HepG2 (cell line): ENCODE measurements at regions not wholly inside any gene's neighbourhood (a gene's known extent, or its start where the extent isn't known, plus 50 kb on each side); places are given as distances from the start of the nearest gene placed in this dataset.

Experiments
- BHLHE40 ChIP-seq: IDR thresholded peaks from 2 replicates; pipeline ENCODE4 v1.6.1; 2011; ENCODE audit warnings: low read length, improper control_type of control experiment
- CREM ChIP-seq, 2 experiments: sonication (generic) in 1 of 2; formaldehyde crosslinking in 1 of 2; IDR thresholded peaks; 2 replicates each; pipeline versions ENCODE4 v1.4.0 to v1.6.1; 2016 to 2020; ENCODE audit warnings: antibody characterized with exemption in 1 of 2, mild to moderate bottlenecking in 1 of 2, missing genetic modification reagents in 1 of 2
- EP300 ChIP-seq, 3 experiments: sonication (generic) in 1 of 3; formaldehyde crosslinking in 1 of 3; IDR thresholded peaks; 2 replicates each; pipeline versions ENCODE4 v1.5.1 to v1.6.1; 2011 to 2020; ENCODE audit warnings: low read depth in 2 of 3, low read length in 2 of 3, borderline replicate concordance in 1 of 3, improper control_type of control experiment in 1 of 3, mild to moderate bottlenecking in 1 of 3, missing genetic modification reagents in 1 of 3, moderate library complexity in 1 of 3
- ERF ChIP-seq: IDR thresholded peaks from 2 replicates; pipeline ENCODE4 v1.6.1; 2018; ENCODE audit warnings: missing biosample characterization, missing genetic modification reagents
- HNF4A ChIP-seq: sonication (generic); formaldehyde crosslinking; IDR thresholded peaks from 2 replicates; pipeline ENCODE4 v1.4.0; 2020; ENCODE audit warnings: missing genetic modification reagents
- HNF4G ChIP-seq, 2 experiments: sonication (generic) in 1 of 2; formaldehyde crosslinking in 1 of 2; IDR thresholded peaks; 2 replicates each; pipeline versions ENCODE4 v1.4.0 to v1.6.1; 2011 to 2020; ENCODE audit warnings: borderline replicate concordance in 2 of 2, low read depth in 2 of 2, mild to moderate bottlenecking in 2 of 2, low read length in 1 of 2, missing genetic modification reagents in 1 of 2, moderate library complexity in 1 of 2
- NR2F2 ChIP-seq: IDR thresholded peaks from 2 replicates; pipeline ENCODE4 v1.6.1; 2012; ENCODE audit warnings: low read depth, inconsistent platforms, borderline replicate concordance
- ONECUT2 ChIP-seq: sonication (generic); formaldehyde crosslinking; IDR thresholded peaks from 2 replicates; pipeline ENCODE4 v1.4.0; 2020; ENCODE audit warnings: missing genetic modification reagents
- SIN3A ChIP-seq: IDR thresholded peaks from 2 replicates; pipeline ENCODE4 v1.6.1; 2011; ENCODE audit warnings: low read depth, mild to moderate bottlenecking, control low read depth, low read length, borderline replicate concordance
- SMARCE1 ChIP-seq: fragments of 450-650 bp; IDR thresholded peaks from 2 replicates; pipeline ENCODE4 v1.6.1; 2017; ENCODE audit warnings: borderline replicate concordance
- ZNF570 ChIP-seq: sonication (generic); formaldehyde crosslinking; IDR thresholded peaks from 2 replicates; pipeline ENCODE4 v1.4.0; 2020; ENCODE audit warnings: mild to moderate bottlenecking, missing genetic modification reagents, borderline replicate concordance
- TF ChIP-seq, protein P1 (sequence below): sonication (generic); formaldehyde crosslinking; IDR thresholded peaks from 2 replicates; pipeline ENCODE4 v1.4.0; 2020; ENCODE audit warnings: mild to moderate bottlenecking, missing genetic modification reagents, borderline replicate concordance
- TF ChIP-seq, protein P2 (sequence below): sonication (generic); formaldehyde crosslinking; IDR thresholded peaks from 2 replicates; pipeline ENCODE4 v1.8.1; 2022; ENCODE audit warnings: low read depth, mild to moderate bottlenecking, missing genetic modification reagents
- TF ChIP-seq, protein P3 (sequence below): sonication (generic); formaldehyde crosslinking; conservative IDR thresholded peaks from 2 replicates; pipeline ENCODE4 v1.8.0; 2022; ENCODE audit warnings: mild to moderate bottlenecking, moderate library complexity, missing genetic modification reagents

DNA sequence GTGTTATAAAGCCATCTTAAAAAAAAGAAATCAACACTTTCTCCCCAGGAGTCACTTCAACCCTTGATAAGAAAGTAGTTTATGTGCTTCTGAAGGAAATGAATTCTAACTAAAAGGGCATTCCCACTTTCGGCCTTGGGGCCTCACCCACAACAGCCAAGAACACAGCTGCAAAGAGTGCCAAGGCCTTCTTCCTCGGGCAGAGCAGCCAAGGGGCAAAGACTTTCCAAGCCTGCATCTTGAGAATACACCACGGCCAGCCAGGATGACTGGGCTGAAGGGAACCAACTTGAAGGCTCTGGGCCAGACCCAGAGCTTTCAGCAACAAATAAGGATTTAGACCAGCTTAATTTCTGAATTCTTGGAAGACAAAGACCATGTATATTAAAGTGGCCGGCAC lies 60.4 kb upstream of the FOXN3 start:
- TF ChIP-seq NR2F2 (no peak), SMARCE1 (no peak), EP300 (IDR thresholded peaks at IDR 0.05; ENCODE audit: low read depth in 2 of 2, low read length in 2 of 2) (no peak), EP300 (CRISPR knock-in tag; IDR thresholded peaks at IDR 0.05; ENCODE audit: borderline replicate concordance) (no peak), SIN3A (no peak), BHLHE40 (no peak), ERF (no peak), ONECUT2 (CRISPR knock-in tag) (no peak), CREM (IDR thresholded peaks at IDR 0.05) (no peak), CREM (CRISPR knock-in tag; IDR thresholded peaks at IDR 0.05) (no peak), ZNF570 (CRISPR knock-in tag) (no peak), HNF4G (IDR thresholded peaks at IDR 0.05; ENCODE audit: borderline replicate concordance, low read depth, low read length) (no peak), HNF4G (CRISPR knock-in tag; IDR thresholded peaks at IDR 0.05; ENCODE audit: borderline replicate concordance, low read depth) (no peak), HNF4A (no peak)
- TF ChIP-seq, protein P1, sequence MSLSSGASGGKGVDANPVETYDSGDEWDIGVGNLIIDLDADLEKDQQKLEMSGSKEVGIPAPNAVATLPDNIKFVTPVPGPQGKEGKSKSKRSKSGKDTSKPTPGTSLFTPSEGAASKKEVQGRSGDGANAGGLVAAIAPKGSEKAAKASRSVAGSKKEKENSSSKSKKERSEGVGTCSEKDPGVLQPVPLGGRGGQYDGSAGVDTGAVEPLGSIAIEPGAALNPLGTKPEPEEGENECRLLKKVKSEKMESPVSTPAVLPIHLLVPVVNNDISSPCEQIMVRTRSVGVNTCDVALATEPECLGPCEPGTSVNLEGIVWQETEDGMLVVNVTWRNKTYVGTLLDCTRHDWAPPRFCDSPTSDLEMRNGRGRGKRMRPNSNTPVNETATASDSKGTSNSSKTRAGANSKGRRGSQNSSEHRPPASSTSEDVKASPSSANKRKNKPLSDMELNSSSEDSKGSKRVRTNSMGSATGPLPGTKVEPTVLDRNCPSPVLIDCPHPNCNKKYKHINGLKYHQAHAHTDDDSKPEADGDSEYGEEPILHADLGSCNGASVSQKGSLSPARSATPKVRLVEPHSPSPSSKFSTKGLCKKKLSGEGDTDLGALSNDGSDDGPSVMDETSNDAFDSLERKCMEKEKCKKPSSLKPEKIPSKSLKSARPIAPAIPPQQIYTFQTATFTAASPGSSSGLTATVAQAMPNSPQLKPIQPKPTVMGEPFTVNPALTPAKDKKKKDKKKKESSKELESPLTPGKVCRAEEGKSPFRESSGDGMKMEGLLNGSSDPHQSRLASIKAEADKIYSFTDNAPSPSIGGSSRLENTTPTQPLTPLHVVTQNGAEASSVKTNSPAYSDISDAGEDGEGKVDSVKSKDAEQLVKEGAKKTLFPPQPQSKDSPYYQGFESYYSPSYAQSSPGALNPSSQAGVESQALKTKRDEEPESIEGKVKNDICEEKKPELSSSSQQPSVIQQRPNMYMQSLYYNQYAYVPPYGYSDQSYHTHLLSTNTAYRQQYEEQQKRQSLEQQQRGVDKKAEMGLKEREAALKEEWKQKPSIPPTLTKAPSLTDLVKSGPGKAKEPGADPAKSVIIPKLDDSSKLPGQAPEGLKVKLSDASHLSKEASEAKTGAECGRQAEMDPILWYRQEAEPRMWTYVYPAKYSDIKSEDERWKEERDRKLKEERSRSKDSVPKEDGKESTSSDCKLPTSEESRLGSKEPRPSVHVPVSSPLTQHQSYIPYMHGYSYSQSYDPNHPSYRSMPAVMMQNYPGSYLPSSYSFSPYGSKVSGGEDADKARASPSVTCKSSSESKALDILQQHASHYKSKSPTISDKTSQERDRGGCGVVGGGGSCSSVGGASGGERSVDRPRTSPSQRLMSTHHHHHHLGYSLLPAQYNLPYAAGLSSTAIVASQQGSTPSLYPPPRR (CRISPR knock-in tag), result no peak
- TF ChIP-seq, protein P2, sequence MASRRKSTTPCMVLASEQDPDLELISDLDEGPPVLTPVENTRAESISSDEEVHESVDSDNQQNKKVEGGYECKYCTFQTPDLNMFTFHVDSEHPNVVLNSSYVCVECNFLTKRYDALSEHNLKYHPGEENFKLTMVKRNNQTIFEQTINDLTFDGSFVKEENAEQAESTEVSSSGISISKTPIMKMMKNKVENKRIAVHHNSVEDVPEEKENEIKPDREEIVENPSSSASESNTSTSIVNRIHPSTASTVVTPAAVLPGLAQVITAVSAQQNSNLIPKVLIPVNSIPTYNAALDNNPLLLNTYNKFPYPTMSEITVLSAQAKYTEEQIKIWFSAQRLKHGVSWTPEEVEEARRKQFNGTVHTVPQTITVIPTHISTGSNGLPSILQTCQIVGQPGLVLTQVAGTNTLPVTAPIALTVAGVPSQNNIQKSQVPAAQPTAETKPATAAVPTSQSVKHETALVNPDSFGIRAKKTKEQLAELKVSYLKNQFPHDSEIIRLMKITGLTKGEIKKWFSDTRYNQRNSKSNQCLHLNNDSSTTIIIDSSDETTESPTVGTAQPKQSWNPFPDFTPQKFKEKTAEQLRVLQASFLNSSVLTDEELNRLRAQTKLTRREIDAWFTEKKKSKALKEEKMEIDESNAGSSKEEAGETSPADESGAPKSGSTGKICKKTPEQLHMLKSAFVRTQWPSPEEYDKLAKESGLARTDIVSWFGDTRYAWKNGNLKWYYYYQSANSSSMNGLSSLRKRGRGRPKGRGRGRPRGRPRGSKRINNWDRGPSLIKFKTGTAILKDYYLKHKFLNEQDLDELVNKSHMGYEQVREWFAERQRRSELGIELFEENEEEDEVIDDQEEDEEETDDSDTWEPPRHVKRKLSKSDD (CRISPR knock-in tag), result no peak
- TF ChIP-seq, protein P3, sequence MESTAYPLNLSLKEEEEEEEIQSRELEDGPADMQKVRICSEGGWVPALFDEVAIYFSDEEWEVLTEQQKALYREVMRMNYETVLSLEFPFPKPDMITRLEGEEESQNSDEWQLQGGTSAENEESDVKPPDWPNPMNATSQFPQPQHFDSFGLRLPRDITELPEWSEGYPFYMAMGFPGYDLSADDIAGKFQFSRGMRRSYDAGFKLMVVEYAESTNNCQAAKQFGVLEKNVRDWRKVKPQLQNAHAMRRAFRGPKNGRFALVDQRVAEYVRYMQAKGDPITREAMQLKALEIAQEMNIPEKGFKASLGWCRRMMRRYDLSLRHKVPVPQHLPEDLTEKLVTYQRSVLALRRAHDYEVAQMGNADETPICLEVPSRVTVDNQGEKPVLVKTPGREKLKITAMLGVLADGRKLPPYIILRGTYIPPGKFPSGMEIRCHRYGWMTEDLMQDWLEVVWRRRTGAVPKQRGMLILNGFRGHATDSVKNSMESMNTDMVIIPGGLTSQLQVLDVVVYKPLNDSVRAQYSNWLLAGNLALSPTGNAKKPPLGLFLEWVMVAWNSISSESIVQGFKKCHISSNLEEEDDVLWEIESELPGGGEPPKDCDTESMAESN (CRISPR knock-in tag), result no peak
